ENCODE measurements at regions not wholly inside any gene's neighbourhood (a gene's known extent, or its start where the extent isn't known, plus 50 kb on each side); places are given as distances from the start of the nearest gene placed in this dataset.

DNA sequence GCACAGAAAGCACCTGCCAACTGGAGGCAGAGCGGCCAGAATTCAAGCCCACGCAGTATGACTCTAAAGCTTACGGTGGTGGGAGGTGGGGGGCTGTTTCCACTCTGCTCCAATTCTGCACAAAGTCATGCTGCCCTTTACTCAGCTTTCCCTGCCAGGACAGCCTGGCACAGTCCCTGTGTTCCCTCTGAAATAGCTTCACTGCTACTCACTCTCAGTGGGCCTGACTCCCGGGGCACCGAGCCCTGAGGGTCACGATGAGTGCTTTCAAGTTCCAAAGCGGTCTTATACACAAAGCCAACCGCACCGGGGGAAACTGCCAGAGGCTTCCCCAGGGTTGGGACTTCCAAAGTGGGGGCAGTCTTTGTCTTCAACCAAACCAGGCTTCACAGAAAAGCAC is 306.1 kb upstream of the XYLT1 start:
- TF ChIP-seq TAF1 (IDR thresholded peaks at IDR 0.05; ENCODE audit: borderline replicate concordance, insufficient read depth, low read length) = no peak
- TF ChIP-seq, protein P1, sequence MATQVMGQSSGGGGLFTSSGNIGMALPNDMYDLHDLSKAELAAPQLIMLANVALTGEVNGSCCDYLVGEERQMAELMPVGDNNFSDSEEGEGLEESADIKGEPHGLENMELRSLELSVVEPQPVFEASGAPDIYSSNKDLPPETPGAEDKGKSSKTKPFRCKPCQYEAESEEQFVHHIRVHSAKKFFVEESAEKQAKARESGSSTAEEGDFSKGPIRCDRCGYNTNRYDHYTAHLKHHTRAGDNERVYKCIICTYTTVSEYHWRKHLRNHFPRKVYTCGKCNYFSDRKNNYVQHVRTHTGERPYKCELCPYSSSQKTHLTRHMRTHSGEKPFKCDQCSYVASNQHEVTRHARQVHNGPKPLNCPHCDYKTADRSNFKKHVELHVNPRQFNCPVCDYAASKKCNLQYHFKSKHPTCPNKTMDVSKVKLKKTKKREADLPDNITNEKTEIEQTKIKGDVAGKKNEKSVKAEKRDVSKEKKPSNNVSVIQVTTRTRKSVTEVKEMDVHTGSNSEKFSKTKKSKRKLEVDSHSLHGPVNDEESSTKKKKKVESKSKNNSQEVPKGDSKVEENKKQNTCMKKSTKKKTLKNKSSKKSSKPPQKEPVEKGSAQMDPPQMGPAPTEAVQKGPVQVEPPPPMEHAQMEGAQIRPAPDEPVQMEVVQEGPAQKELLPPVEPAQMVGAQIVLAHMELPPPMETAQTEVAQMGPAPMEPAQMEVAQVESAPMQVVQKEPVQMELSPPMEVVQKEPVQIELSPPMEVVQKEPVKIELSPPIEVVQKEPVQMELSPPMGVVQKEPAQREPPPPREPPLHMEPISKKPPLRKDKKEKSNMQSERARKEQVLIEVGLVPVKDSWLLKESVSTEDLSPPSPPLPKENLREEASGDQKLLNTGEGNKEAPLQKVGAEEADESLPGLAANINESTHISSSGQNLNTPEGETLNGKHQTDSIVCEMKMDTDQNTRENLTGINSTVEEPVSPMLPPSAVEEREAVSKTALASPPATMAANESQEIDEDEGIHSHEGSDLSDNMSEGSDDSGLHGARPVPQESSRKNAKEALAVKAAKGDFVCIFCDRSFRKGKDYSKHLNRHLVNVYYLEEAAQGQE (IDR thresholded peaks at IDR 0.05; ENCODE audit: insufficient read depth in 1 of 2, low read depth in 2 of 2, low read length in 2 of 2) = no peak
